ENCODE measurements at regions not wholly inside any gene's neighbourhood (a gene's known extent, or its start where the extent isn't known, plus 50 kb on each side); places are given as distances from the start of the nearest gene placed in this dataset.

DNA sequence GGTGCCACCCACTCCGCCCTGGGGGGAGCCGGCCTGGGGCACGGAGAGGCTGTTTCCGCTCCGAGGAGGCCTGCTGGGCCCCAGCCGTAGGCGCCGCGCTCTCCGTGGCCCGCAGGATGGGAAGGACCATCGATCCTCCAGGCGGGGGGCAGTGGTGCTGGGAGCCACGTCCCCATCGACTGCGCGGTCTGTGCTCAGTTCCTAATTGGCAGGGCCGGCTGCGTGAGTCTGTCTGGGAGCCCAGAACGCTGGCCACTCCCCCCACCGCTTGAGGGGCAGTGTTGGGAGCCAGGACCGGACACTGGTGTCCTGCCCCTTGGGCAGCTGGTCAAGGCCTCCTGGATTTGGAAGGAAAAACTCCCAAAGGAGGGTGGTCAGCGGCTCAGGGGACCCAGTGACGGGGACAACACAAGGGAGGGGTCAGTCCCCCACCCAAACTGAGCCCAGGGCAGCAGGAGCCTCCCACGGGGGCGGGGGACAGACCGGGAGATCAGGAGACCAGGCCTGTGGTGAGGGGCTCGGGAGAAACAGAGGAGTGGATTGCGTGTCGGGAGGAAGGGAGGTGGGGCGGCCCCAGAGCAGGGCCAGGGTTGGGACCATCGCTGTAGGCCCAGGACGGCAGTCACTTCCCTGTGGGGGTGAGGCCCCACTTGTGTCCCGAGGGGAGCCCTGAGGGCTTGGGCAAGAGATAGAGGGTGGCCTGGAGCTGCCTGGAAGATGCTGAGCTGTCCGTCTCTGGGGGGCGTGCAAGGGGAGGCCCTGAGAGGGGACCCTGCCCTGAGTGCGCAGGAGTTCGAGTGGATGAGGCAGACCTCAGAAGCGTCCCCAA lies 89.0 kb downstream of the UNCX start:
- DNase-seq: no peak

GRCh38 chr7:1322240-1323110 lies 89.8 kb downstream of the UNCX start:
- DNase-seq: no peak

DNA sequence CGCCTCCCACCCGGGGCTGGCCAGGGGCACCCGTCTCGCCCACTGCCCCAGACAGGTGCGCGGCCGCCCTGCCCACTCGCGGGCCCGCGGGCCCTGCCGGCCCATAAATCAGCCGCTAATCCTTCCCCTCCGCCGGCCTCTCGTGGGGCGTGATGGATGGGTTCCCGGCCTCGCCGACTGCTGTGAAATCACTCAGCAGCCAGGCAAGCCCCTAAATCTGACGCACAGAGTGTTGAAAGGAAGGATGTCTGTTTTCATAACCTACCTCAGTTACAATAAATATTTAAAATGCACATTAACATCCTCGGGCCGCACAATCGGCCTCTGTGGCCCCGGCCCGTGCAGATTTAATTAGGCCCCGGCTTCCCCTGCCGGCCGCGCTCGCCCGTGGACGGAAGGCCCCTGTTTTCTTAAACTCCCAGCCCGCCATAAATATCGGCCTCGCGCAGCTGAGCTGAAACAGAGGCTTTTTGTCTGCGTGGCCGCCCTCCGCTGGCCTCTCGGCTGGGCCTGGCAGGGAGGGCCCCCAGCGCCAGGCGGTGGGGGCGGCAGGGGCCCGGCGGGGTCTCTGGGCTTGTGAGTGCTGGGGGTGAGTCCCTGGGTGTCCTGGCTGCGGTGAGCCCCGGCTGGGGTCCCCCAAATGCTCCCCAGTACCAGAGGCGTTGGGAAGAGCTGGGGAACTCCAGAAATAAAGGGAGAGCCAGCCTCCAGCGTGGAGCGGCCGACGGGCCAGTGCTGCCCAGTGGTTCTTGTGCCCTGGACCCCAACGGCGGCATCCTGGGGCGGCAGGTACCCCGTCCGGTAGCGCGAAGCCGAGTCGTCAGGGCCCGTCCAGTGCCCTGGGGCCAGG lies 90.7 kb downstream of the UNCX start:
- no peak for DNase-seq

DNA sequence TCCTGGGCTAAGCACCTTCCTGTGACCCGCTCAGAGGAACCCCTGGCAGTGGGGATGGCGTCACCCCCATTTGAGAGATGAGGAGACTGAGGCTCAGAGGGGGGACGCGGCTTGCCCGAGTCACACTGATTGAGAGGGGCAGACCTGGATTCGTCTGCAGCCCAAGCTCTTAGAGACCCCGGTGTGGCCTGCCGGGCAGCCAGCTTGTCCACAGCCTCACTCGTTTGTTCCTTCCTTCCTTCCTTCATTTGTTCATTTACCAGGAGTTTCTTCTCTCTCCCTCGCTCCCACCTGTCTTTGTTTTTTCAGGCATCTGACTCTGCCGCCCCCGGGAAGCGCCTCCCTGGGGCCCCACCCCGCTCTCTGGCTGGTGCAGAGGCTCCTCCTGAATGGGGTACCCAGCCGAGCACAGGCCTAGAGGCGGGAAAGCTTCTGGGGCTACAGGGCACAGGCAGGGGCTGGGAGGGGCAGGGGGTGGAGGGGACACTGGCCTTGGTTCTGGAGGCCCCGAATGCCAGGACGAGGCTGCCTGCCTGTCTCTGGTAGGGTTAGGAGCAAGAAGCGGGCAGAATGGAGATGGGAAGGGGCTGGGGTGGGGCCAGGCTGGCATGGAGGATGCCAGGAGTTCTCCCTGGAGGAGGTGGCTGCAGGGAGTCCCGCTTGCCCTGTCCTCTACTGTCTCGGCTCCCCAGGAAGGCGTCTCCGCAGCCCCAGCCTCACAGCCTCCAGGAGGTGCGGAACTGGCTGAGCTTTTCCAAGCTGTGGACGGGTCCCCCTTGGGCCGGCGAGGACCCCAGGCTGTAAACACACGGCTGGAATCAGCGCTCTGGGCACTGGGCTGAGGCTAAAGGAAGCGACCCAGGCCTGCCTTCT lies 91.6 kb downstream of the UNCX start:
- no peak for DNase-seq

DNA sequence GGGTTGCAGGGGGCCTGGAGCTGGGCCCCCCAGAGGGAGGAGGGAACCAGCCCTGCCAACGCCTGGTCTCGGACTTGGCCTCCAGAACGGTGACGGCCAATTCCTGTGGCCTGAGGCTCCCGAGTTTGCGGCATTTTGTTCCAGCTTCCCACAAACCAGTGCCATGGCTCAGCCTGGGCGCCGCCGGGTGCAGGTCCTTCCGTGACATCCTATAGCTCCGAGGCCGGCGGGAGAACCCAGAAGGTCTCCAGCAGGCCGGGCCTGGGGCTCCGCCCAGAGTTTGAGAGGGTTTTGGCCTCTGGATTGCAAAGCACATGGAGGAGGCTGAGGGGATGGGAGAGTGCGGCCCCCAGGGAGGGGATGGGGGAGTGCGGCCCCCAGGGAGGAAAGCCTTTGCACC lies 92.6 kb downstream of the UNCX start:
- no peak for DNase-seq

GRCh38 chr7:1325646-1326510 lies 93.2 kb downstream of the UNCX start:
- no peak for DNase-seq

DNA sequence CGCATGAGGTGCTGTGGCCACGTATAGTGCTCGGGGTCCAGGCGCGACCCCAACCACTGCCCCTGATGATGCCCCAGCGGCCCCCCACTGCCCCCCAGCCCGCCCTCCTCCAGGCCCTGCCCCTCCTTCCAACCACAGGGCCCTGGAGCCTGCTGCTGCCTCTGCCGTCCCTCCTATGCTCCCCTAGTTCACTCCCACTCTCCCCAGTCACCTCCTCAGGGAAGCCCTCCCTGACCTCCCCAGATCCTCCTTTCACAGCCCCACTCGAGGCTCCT lies 93.8 kb downstream of the UNCX start:
- no peak for DNase-seq

- no peak for DNase-seq
Measured at GRCh38 chr7:1329261-1329660, 96.6 kb downstream of the UNCX start.

DNA sequence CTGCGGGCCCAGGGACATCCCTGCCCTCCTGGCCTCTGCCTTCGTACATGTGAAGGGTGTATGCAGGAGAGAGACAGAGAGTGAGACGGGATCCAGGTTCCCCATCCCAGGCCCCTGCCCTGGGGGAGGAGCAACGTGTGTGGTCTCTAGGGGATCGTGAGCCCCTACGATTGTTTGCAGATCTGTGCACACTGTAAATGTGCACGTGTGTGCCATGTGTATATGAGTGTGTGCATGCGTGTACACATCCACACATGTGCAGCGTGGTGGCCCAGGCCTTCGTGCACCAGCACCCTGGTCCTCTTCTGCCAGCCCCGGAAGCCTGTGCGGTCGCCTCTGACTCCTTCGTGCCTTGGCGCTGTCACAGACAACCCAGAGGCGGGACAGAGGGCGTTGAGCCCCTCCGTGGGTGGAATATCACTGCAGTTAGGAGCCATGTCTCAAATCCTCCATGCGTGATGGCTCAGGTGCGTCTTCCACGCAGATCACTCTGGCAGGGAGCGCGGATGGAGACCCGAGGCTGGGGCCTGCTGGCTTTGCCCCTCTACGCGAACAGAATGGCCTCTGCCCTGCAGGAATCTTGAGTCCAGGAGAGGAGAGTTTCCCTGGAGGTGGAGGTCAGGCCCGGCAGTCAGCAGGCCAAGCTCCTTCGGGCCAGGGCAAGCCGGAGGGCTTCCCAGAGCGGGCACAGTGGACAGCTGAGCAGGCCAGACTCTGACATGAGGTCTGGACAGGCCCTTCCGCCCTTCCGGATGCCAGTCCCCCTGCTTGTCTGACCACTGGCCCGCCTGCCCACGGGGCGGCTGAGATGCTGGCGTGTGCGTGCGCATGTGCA lies 97.5 kb downstream of the UNCX start:
- no peak for DNase-seq

- DNase-seq: peak; percentile 5
Measured at GRCh38 chr7:1330801-1331425, 98.2 kb downstream of the UNCX start.

- DNase-seq: no peak
Measured at GRCh38 chr7:1331561-1332467, 99.1 kb downstream of the UNCX start.

GRCh38 chr7:1336509-1336908 lies 103.8 kb downstream of the UNCX start:
- DNase-seq: no peak

- no peak for DNase-seq
Measured at GRCh38 chr7:1339611-1340010, 106.9 kb downstream of the UNCX start.

- DNase-seq: no peak
Measured at GRCh38 chr7:1340031-1340430, 107.4 kb downstream of the UNCX start.

- no peak for DNase-seq
Measured at GRCh38 chr7:1340461-1341360, 108.0 kb downstream of the UNCX start.

DNA sequence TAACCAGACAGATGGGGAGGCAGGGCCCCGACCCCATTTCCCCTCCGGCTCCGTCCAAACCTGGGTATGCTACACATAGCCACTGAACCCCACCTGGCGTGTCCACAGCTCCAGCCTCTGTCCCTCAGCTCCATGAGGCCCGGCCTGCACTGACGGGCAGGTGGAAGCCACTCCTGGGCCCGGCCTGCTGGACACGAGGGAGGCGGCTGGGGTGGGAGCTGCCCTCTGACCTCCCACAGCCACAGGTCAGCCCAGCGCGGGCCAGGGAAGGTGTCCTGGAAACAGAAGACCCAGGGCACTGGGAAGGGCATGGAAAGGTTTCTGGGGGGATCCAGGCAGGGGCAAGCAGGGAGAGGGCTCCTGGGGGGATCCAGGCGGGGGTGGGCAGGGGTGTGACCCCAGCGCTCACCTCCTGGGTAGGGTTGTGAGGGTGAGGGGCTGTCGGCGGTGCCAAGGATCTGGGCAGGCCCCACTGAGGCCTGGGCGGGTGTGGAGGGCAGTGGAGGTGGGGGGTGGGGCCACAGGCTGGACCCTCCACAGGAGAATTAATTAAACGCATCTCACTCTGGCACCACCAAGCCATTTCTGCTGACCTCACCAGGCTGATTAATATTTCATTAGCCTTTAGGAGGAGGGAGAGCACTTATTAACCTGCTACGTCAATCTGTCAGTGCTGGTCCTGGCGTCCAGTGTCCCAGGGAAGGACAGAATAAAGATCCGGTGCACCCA lies 108.9 kb downstream of the UNCX start:
- DNase-seq: no peak

GRCh38 chr7:1342090-1342640 lies 109.5 kb downstream of the UNCX start:
- no peak for DNase-seq
